HG03066 (cell line): ENCODE measurements at regions not wholly inside any gene's neighbourhood (a gene's known extent, or its start where the extent isn't known, plus 50 kb on each side); places are given as distances from the start of the nearest gene placed in this dataset.
"Not testable (repeated sequence)": the region's sequence is repeated elsewhere in the genome, so short reads cannot be mapped to it uniquely, and the experiment has no call there.

Source experiments
- ATAC-seq: cut with Tn5 transposase; IDR thresholded peaks from one replicate; pipeline ENCODE4 v1.9.1; 2021; ENCODE audit warnings: low read depth; ENCODE audit not compliant: unreplicated experiment

GRCh38 chr4:115972967-115973366 is 859.5 kb upstream of the NDST4 start:
- no peak for ATAC-seq

GRCh38 chr4:115970859-115971258 is 857.4 kb upstream of the NDST4 start:
- no peak for ATAC-seq

- ATAC-seq: no peak
These were observed 856.3 kb upstream of the NDST4 start for GRCh38 chr4:115969756-115970155.

- no peak for ATAC-seq
These were observed 852.2 kb upstream of the NDST4 start for GRCh38 chr4:115965588-115965987.

GRCh38 chr4:115956054-115956796 is 842.8 kb upstream of the NDST4 start:
- not testable (repeated sequence) for ATAC-seq

- ATAC-seq: no peak
These were observed 837.4 kb upstream of the NDST4 start for GRCh38 chr4:115950806-115951205.

- ATAC-seq: not testable (repeated sequence)
These were observed 836.7 kb upstream of the NDST4 start for GRCh38 chr4:115949974-115950743.

- ATAC-seq: no peak
These were observed 831.6 kb upstream of the NDST4 start for GRCh38 chr4:115945026-115945425.

- ATAC-seq: no peak
These were observed 830.9 kb upstream of the NDST4 start for GRCh38 chr4:115944146-115944905.

- no peak for ATAC-seq
These were observed 825.5 kb upstream of the NDST4 start for GRCh38 chr4:115938764-115939443.

GRCh38 chr4:115929373-115929772 is 816.0 kb upstream of the NDST4 start:
- no peak for ATAC-seq

- no peak for ATAC-seq
These were observed 814.0 kb upstream of the NDST4 start for GRCh38 chr4:115927382-115927781.

- no peak for ATAC-seq
These were observed 809.7 kb upstream of the NDST4 start for GRCh38 chr4:115923152-115923551.

GRCh38 chr4:115920637-115921036 is 807.2 kb upstream of the NDST4 start:
- no peak for ATAC-seq

- ATAC-seq: no peak
These were observed 804.7 kb upstream of the NDST4 start for GRCh38 chr4:115918149-115918548.

GRCh38 chr4:115906428-115906827 is 793.0 kb upstream of the NDST4 start:
- ATAC-seq: no peak

GRCh38 chr4:115883847-115884246 is 770.4 kb upstream of the NDST4 start:
- ATAC-seq: no peak

GRCh38 chr4:115883231-115883630 is 769.8 kb upstream of the NDST4 start:
- ATAC-seq: no peak

GRCh38 chr4:115873048-115873447 is 759.6 kb upstream of the NDST4 start:
- ATAC-seq: no peak

- no peak for ATAC-seq
These were observed 758.2 kb upstream of the NDST4 start for GRCh38 chr4:115871596-115871995.
